WTC11 (cell line): ENCODE measurements at regions not wholly inside any gene's neighbourhood (a gene's known extent, or its start where the extent isn't known, plus 50 kb on each side); places are given as distances from the start of the nearest gene placed in this dataset.

Source experiments
- ATF3 ChIP-seq: sonication (generic); formaldehyde crosslinking; conservative IDR thresholded peaks from 2 replicates; pipeline ENCODE4 v1.8.1; 2022; ENCODE audit warnings: mild to moderate bottlenecking, missing genetic modification reagents
- CREB1 ChIP-seq: sonication (generic); formaldehyde crosslinking; IDR thresholded peaks from 2 replicates; pipeline ENCODE4 v1.8.0; 2023; ENCODE audit warnings: mild to moderate bottlenecking, missing genetic modification reagents
- CTCF ChIP-seq: fragments of 200-600 bp; IDR thresholded peaks from 2 replicates; pipeline ENCODE4 v1.8.0; 2022; ENCODE audit warnings: antibody characterized with exemption
- ZNF512 ChIP-seq: sonication (generic); formaldehyde crosslinking; IDR thresholded peaks from 2 replicates; pipeline ENCODE4 v1.8.1; 2022; ENCODE audit warnings: missing genetic modification reagents, borderline replicate concordance

GRCh38 chr4:181254771-181255170 lies 988.4 kb upstream of the TENM3 start:
- TF ChIP-seq CTCF = no peak
- no peak for TF ChIP-seq CREB1 (CRISPR knock-in tag)
- no peak for TF ChIP-seq ZNF512 (CRISPR knock-in tag)
- no peak for TF ChIP-seq ATF3 (CRISPR knock-in tag)
